Gastrocnemius medialis (tissue), 4 donors: ENCODE measurements at regions not wholly inside any gene's neighbourhood (a gene's known extent, or its start where the extent isn't known, plus 50 kb on each side); places are given as distances from the start of the nearest gene placed in this dataset.

Source experiments
- CTCF ChIP-seq, 5 experiments: fragments of 450-650 bp in 3 of 5; fragments of 200-600 bp in 2 of 5; sonication (generic) in 2 of 5; IDR thresholded peaks in 4 of 5; conservative IDR thresholded peaks in 1 of 5; 1 replicate in 4 of 5; 2 replicates in 1 of 5; pipeline ENCODE4 v1.5.1; 2016 to 2019; ENCODE audit warnings: antibody characterized with exemption in 5 of 5, mild to moderate bottlenecking in 3 of 5, moderate library complexity in 3 of 5
- POLR2A ChIP-seq, 2 donors: fragments of 450-650 bp; IDR thresholded peaks; one replicate each; pipeline ENCODE4 v1.6.1; 2017; ENCODE audit warnings: antibody characterized with exemption in 2 of 2, mild to moderate bottlenecking in 2 of 2, moderate library complexity in 2 of 2

- no peak for TF ChIP-seq CTCF (IDR thresholded peaks at IDR 0.05 in 4 of 5, conservative IDR thresholded peaks at IDR 0.05 in 1 of 5)
- no peak for TF ChIP-seq POLR2A (IDR thresholded peaks at IDR 0.05)
Observed at GRCh38 chr10:44058259-44058658, 326.6 kb downstream of the CXCL12 start.
